ENCODE measurements at regions not wholly inside any gene's neighbourhood (a gene's known extent, or its start where the extent isn't known, plus 50 kb on each side); places are given as distances from the start of the nearest gene placed in this dataset.

- TF ChIP-seq JUND (IDR thresholded peaks at IDR 0.05) (no peak), CTCF (IDR thresholded peaks at IDR 0.05) (no peak), SIN3A (IDR thresholded peaks at IDR 0.05; ENCODE audit: borderline replicate concordance, low read depth, low read length) (no peak), POLR2AphosphoS5 (IDR thresholded peaks at IDR 0.05; ENCODE audit: low read depth, low read length) (no peak), FOXJ3 (CRISPR knock-in tag; IDR thresholded peaks at IDR 0.05) (no peak), YY1 (IDR thresholded peaks at IDR 0.05; ENCODE audit: low read depth) (no peak), TAF1 (IDR thresholded peaks at IDR 0.05; ENCODE audit: borderline replicate concordance, low read depth, low read length) (no peak)
- TF ChIP-seq, protein P1, sequence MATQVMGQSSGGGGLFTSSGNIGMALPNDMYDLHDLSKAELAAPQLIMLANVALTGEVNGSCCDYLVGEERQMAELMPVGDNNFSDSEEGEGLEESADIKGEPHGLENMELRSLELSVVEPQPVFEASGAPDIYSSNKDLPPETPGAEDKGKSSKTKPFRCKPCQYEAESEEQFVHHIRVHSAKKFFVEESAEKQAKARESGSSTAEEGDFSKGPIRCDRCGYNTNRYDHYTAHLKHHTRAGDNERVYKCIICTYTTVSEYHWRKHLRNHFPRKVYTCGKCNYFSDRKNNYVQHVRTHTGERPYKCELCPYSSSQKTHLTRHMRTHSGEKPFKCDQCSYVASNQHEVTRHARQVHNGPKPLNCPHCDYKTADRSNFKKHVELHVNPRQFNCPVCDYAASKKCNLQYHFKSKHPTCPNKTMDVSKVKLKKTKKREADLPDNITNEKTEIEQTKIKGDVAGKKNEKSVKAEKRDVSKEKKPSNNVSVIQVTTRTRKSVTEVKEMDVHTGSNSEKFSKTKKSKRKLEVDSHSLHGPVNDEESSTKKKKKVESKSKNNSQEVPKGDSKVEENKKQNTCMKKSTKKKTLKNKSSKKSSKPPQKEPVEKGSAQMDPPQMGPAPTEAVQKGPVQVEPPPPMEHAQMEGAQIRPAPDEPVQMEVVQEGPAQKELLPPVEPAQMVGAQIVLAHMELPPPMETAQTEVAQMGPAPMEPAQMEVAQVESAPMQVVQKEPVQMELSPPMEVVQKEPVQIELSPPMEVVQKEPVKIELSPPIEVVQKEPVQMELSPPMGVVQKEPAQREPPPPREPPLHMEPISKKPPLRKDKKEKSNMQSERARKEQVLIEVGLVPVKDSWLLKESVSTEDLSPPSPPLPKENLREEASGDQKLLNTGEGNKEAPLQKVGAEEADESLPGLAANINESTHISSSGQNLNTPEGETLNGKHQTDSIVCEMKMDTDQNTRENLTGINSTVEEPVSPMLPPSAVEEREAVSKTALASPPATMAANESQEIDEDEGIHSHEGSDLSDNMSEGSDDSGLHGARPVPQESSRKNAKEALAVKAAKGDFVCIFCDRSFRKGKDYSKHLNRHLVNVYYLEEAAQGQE (IDR thresholded peaks at IDR 0.05; ENCODE audit: low read depth, low read length): no peak
Observed at GRCh38 chr15:53844634-53845033, 85.2 kb upstream of the WDR72 start.

Data from SK-N-SH (cell line).